Thymus (tissue), 11 donors: ENCODE measurements at regions not wholly inside any gene's neighbourhood (a gene's known extent, or its start where the extent isn't known, plus 50 kb on each side); places are given as distances from the start of the nearest gene placed in this dataset.
A peak's percentile ranks its signal among the peaks of the same experiment; 100 is the strongest.

Experiments
- DNase-seq, 9 donors: peaks; one replicate each; pipeline ENCODE4 v3.0.0-alpha.2; 2013; ENCODE audit warnings: low spot score in 9 of 9, low read depth in 6 of 9, missing footprints in 1 of 9
- H3K27ac ChIP-seq, 2 donors: one replicate each; pipeline ENCODE4 v1.5.1; 2013; ENCODE audit warnings: control low read depth in 1 of 2, low read depth in 1 of 2, low read length in 1 of 2, mild to moderate bottlenecking in 1 of 2, moderate library complexity in 1 of 2
- H3K27me3 ChIP-seq, 2 donors: one replicate each; pipeline ENCODE4 v1.5.1; 2013; ENCODE audit warnings: low read length in 1 of 2; ENCODE audit not compliant: control insufficient read depth in 2 of 2, insufficient read depth in 1 of 2
- H3K36me3 ChIP-seq, 2 donors: one replicate each; pipeline ENCODE4 v1.5.1; 2013; ENCODE audit warnings: low read length in 1 of 2, mild to moderate bottlenecking in 1 of 2, moderate library complexity in 1 of 2; ENCODE audit not compliant: control insufficient read depth in 2 of 2, insufficient read depth in 2 of 2
- H3K4me1 ChIP-seq, 2 donors: one replicate each; pipeline ENCODE4 v1.5.1; 2013; ENCODE audit warnings: low read length in 2 of 2; ENCODE audit not compliant: control insufficient read depth in 2 of 2, insufficient read depth in 2 of 2
- H3K4me3 ChIP-seq, 2 donors: one replicate each; pipeline ENCODE4 v1.5.1; 2013; ENCODE audit warnings: low read length in 2 of 2, control low read depth in 1 of 2, mild to moderate bottlenecking in 1 of 2
- H3K9me3 ChIP-seq, 2 donors: one replicate each; pipeline ENCODE4 v1.5.1; 2013; ENCODE audit warnings: low read length in 1 of 2, mild to moderate bottlenecking in 1 of 2; ENCODE audit not compliant: control insufficient read depth in 2 of 2, insufficient read depth in 1 of 2
- WGBS: extraction: QIAGEN DNeasy Blood & Tissue Kit; methylation state at CpG from one replicate; pipeline ENCODE4 v1.1.7; 2013; 5-methylcytosine and 5-hydroxymethylcytosine counted together
- donor health status: healthy.

GRCh38 chrX:115892787-115893671 lies 277.5 kb upstream of the AGTR2 start:
- 96% methylated on average over 13 of the region's 13 CpGs for WGBS
- Histone ChIP-seq H3K4me3 (peak overlapping the region in 1 of 2 donors; percentile 36), H3K4me1 (peaks cover 0 to 5% of the 10 kb centered on the region in 2 donors), H3K27ac (peak overlapping the region in 1 of 2 donors; percentile 17), H3K9me3 (peaks cover 0 to 23% of the 10 kb centered on the region in 2 donors), H3K36me3 (no peaks in the 10 kb centered on the region), H3K27me3 (no peaks in the 10 kb centered on the region)
- DNase-seq = peak in 4 of 9 donors; percentile 56 to 82 (median 63)

- Histone ChIP-seq H3K4me1 (peaks cover 0 to 8% of the 10 kb centered on the region in 2 donors), H3K27ac (no peak overlapping the region), H3K4me3 (no peak overlapping the region), H3K36me3 (no peaks in the 10 kb centered on the region), H3K9me3 (peaks cover 0 to 27% of the 10 kb centered on the region in 2 donors), H3K27me3 (no peaks in the 10 kb centered on the region)
- WGBS = 96% methylated on average over 4 of the region's 4 CpGs
- DNase-seq = peak in 2 of 9 donors; percentile 49 to 73
Measured at GRCh38 chrX:115894087-115894486, 276.5 kb upstream of the AGTR2 start.

DNA sequence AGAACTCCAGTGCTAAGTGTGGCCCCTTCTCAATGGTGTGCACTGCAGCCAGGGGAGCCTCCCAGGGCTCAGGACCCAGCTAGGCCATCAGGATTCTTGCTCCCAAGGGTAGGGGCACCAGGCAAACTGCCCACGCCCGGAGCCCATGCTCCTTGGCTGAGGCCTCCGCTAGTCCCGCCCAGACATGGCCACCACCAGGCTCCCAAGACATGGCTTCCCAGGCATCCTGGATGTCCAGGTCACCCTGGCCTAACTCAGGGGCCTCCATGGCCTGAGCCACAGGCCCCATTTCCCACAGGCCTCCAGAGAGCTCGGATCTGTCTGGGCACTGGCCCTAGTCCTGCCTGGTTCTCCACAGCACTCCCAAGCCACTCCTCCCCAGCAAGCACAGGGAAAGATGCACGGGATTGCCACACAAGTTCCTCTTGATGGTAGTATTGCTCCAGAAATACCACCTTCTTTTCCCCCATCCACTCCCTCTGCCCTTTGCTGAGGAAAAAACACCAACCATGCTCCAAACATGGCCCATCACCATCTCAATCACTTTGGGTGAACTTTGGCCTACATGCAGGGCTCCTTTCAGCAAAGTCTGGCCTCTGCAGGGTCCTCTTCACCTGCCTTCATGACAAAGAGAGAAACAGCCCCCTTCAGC lies 274.7 kb upstream of the AGTR2 start:
- H3K9me3 ChIP-seq = peaks cover 0 to 21% of the 10 kb centered on the region in 2 donors
- H3K27me3 ChIP-seq = no peaks in the 10 kb centered on the region
- no peaks in the 10 kb centered on the region for H3K36me3 ChIP-seq
- H3K4me1 ChIP-seq = peaks cover 0 to 8% of the 10 kb centered on the region in 2 donors
- no peak overlapping the region for H3K4me3 ChIP-seq
- WGBS = 96% methylated on average over 6 of the region's 6 CpGs
- no peak overlapping the region for H3K27ac ChIP-seq
- DNase-seq = no peak

- peaks cover 0 to 2% of the 10 kb centered on the region in 2 donors for H3K27me3 ChIP-seq
- H3K4me1 ChIP-seq = peaks cover 0 to 8% of the 10 kb centered on the region in 2 donors
- H3K27ac ChIP-seq = no peak overlapping the region
- 92% methylated on average over 5 of the region's 5 CpGs for WGBS
- DNase-seq = no peak
- peaks cover 0 to 26% of the 10 kb centered on the region in 2 donors for H3K9me3 ChIP-seq
- H3K4me3 ChIP-seq = no peak overlapping the region
- H3K36me3 ChIP-seq = no peaks in the 10 kb centered on the region
Measured at GRCh38 chrX:115896362-115896761, 274.2 kb upstream of the AGTR2 start.

DNA sequence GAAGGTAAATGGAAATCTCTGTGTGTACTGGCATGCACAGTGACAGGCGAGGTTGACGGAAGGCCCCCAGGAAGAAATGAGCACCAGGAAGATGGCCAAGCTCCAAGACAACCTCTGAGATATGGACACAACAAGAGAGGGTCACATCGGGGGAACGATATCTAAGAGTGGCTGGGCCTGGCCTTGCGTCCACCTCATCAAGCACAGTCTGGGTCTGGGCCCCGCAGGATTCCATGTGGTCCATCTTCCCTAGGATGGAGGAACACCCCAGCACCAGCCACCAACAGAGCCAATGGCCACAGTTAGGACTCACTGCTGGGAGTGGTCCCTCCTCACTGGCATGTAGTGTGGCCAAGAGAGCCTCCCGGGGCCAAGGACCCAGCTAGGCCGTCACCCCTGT lies 272.6 kb upstream of the AGTR2 start:
- Histone ChIP-seq H3K4me1 (peaks cover 0 to 8% of the 10 kb centered on the region in 2 donors), H3K4me3 (no peak overlapping the region), H3K9me3 (peaks cover 0 to 27% of the 10 kb centered on the region in 2 donors), H3K36me3 (no peaks in the 10 kb centered on the region), H3K27ac (no peak overlapping the region), H3K27me3 (peaks cover 0 to 4% of the 10 kb centered on the region in 2 donors)
- WGBS = 97% methylated on average over 8 of the region's 8 CpGs
- no peak for DNase-seq

DNA sequence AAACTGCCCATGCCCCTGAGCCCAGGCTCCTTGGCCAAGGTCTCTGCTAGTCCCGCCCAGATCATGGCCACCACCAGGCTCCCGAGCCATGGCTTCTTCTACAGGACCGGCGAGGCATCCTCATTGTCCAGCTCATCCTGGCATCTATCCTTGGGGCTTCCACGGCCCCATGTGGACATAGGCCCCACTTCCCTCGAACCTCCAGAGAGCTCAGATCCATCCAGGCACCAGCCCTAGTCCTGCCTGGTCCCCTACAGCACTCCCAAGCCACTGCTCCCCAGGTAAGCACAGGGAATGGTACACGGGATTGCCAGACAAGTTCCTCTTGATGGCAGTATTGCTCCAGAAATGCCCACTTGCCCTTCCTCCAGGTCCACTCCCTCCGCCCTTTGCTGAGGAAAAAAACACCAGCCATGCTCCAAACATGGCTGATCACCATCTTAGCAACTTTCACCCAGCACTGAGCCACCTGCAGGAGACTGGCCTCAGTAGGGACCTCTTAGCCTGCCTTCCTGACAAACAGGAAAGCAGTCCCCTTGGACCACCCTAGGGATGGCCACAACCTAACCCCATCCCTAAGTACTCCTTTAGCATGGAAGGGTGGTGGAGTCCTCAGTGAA lies 272.1 kb upstream of the AGTR2 start:
- Histone ChIP-seq H3K4me3 (no peak overlapping the region), H3K27ac (no peak overlapping the region), H3K27me3 (peaks cover 0 to 5% of the 10 kb centered on the region in 2 donors), H3K36me3 (no peaks in the 10 kb centered on the region), H3K4me1 (peaks cover 0 to 4% of the 10 kb centered on the region in 2 donors), H3K9me3 (peaks cover 0 to 27% of the 10 kb centered on the region in 2 donors)
- 96% methylated on average over 8 of the region's 8 CpGs for WGBS
- peak in 3 of 9 donors; percentile 62 to 89 (median 72) for DNase-seq

DNA sequence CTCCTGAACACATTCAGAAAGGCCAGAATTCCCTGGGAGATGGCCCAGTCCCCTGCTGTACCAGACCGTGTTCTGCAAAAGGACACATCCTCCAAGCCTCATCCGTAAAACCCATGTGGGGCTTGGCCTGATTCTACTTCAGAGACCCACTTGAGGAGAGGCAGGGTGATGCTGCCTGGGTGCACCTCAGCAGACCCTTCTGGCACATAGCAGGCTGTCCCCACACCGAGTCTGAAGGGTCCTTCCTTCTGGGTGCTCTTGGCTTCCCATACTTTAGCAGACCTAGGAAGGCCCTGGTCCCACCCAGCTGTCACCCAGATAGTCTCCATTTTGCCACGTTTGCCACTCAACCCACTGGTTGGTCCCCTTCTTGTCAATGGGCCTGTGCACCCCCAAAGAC lies 270.1 kb upstream of the AGTR2 start:
- Histone ChIP-seq H3K4me1 (peaks cover 0 to 3% of the 10 kb centered on the region in 2 donors), H3K4me3 (no peak overlapping the region), H3K36me3 (no peaks in the 10 kb centered on the region), H3K27ac (no peak overlapping the region), H3K27me3 (peaks cover 0 to 5% of the 10 kb centered on the region in 2 donors), H3K9me3 (peaks cover 0 to 26% of the 10 kb centered on the region in 2 donors)
- 72% methylated on average over 4 of the region's 4 CpGs for WGBS
- DNase-seq = no peak

DNA sequence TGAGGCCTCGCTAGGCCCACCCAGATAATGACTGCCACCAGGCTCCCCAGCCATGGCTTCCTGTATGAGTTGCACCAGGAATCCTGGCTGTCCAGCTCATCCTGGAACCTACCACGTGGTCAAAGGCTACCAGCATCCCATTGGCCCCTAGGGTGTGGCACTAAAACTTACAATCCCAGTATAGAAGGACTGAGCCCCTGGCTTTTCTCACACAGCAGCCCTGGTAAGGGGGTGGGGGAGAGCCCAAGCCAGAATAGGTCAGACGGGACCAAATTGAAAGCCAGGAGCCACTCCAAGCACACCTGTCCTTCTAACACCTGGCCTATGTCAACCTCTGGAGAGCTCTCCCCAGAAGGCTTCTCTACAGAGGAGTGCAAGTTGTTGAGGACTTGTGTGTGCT lies 269.3 kb upstream of the AGTR2 start:
- WGBS = 98% methylated on average over 3 of the region's 3 CpGs
- no peak overlapping the region for H3K27ac ChIP-seq
- peaks cover 0 to 9% of the 10 kb centered on the region in 2 donors for H3K27me3 ChIP-seq
- no peak overlapping the region for H3K4me3 ChIP-seq
- DNase-seq = no peak
- H3K9me3 ChIP-seq = peaks cover 0 to 34% of the 10 kb centered on the region in 2 donors
- no peaks in the 10 kb centered on the region for H3K36me3 ChIP-seq
- H3K4me1 ChIP-seq = peaks cover 0 to 3% of the 10 kb centered on the region in 2 donors
